CD4-positive, alpha-beta T cell (primary cell): ENCODE measurements at regions not wholly inside any gene's neighbourhood (a gene's known extent, or its start where the extent isn't known, plus 50 kb on each side); places are given as distances from the start of the nearest gene placed in this dataset.

Experiments used
- ATAC-seq: fragments of 200-7000 bp; cut with Tn5 transposase; one replicate; pipeline ENCODE4 v1.10.0; 2022; ENCODE audit warnings: mild to moderate bottlenecking; ENCODE audit not compliant: poor library complexity
- CTCF ChIA-PET: fragments of 350-600 bp; sonication (Branson Sonifier 250); formaldehyde crosslinking; loops from one replicate; lab custom pipeline; 2021; ENCODE audit warnings: antibody characterized with exemption, inconsistent platforms; lab: Charles Lee
- POLR2A ChIA-PET: fragments of 350-600 bp; sonication (Branson Sonifier 250); formaldehyde crosslinking; loops from one replicate; lab custom pipeline; 2021; ENCODE audit warnings: antibody characterized with exemption, inconsistent platforms; lab: Charles Lee
- DNase-seq, 14 experiments: peaks; one replicate each; pipeline ENCODE4 v3.0.0-alpha.2; 2013 to 2020; ENCODE audit warnings: mixed read lengths in 2 of 14
- H3K27ac ChIP-seq, 2 donors: one replicate each; pipeline versions ENCODE4 v1.5.1 to v1.7.0; 2013; ENCODE audit warnings: low read length in 2 of 2, low read depth in 1 of 2, mild to moderate bottlenecking in 1 of 2
- H3K27me3 ChIP-seq, 2 experiments: 1 replicate in 1 of 2; 2 replicates in 1 of 2; pipeline versions ENCODE4 v1.6.1 to v1.7.0; 2013; ENCODE audit warnings: low read length in 2 of 2, control low read depth in 1 of 2, mild to moderate bottlenecking in 1 of 2, moderate library complexity in 1 of 2; ENCODE audit not compliant: insufficient read depth in 2 of 2, control insufficient read depth in 1 of 2
- H3K36me3 ChIP-seq: one replicate; pipeline ENCODE4 v1.6.1; 2013; ENCODE audit warnings: low read length, control low read depth; ENCODE audit not compliant: insufficient read depth
- H3K4me1 ChIP-seq: one replicate; pipeline ENCODE4 v1.6.1; 2013; ENCODE audit warnings: low read length, control low read depth; ENCODE audit not compliant: insufficient read depth
- H3K4me3 ChIP-seq: one replicate; pipeline ENCODE4 v1.5.1; 2013; ENCODE audit warnings: mild to moderate bottlenecking, low read length, moderate library complexity
- H3K9me3 ChIP-seq, 2 experiments: 1 replicate in 1 of 2; 2 replicates in 1 of 2; pipeline versions ENCODE4 v1.6.1 to v1.7.0; 2013; ENCODE audit warnings: low read length in 2 of 2, mild to moderate bottlenecking in 2 of 2, control low read depth in 1 of 2, moderate library complexity in 1 of 2; ENCODE audit not compliant: control insufficient read depth in 1 of 2, insufficient read depth in 1 of 2
- H3K27ac Mint-ChIP-seq: one replicate; pipeline ENCODE4 v1.8.0; 2020; ENCODE audit warnings: mixed read lengths
- H3K27me3 Mint-ChIP-seq: one replicate; pipeline ENCODE4 v1.8.0; 2021; ENCODE audit warnings: mixed read lengths
- H3K36me3 Mint-ChIP-seq: one replicate; pipeline ENCODE4 v1.8.0; 2021; ENCODE audit warnings: low read depth, mixed read lengths
- H3K4me1 Mint-ChIP-seq: one replicate; pipeline ENCODE4 v1.8.0; 2021; ENCODE audit warnings: low read depth, mixed read lengths
- H3K4me3 Mint-ChIP-seq: one replicate; pipeline ENCODE4 v1.8.0; 2020; ENCODE audit warnings: mild to moderate bottlenecking, mixed read lengths
- H3K9me3 Mint-ChIP-seq: one replicate; pipeline ENCODE4 v1.8.0; 2020; ENCODE audit warnings: mixed read lengths
- CTCF ChIP-seq: fragments of 200-600 bp; IDR thresholded peaks from one replicate; pipeline ENCODE4 v1.8.0; 2022; ENCODE audit warnings: antibody characterized with exemption, mild to moderate bottlenecking
- intact Hi-C, 2 experiments: fragments of 100-400 bp; cut with DNase I in 1 of 2; cut with micrococcal nuclease in 1 of 2; formaldehyde crosslinking; loops; one replicate each; pipeline versions ENCODE4 v1.15.1 to v1.9.0; 2023 to 2025; cut with DNase I, micrococcal nuclease

DNA sequence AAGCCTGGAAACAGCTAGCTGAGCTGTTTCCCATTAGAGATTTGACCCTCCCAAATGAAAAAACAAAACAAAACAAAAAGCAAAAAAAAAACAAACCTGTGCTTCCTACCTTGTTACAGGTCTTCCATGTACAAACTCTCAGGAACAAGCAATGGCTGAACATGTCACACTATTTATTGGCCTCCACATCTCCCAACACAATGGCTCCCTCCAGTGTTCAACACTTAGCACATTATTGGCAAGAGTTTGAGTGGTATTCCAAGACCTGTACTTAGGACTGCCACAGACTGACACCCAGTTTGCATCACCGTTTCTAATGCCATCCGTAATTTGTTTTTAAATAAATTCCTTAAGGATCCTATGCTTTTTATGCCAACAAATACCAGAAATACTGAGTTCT lies 195.0 kb upstream of the OLFM3 start:
- no peak for TF ChIP-seq CTCF
- ATAC-seq (no peak), DNase-seq (no peak)
- no peak overlapping the region for H3K27ac Mint-ChIP-seq
- no peaks in the 10 kb centered on the region for H3K36me3 ChIP-seq
- H3K4me3 ChIP-seq, result no peak overlapping the region
- no peak overlapping the region for H3K4me3 Mint-ChIP-seq
- no peaks in the 10 kb centered on the region for H3K27me3 ChIP-seq
- H3K27ac ChIP-seq, result no peak overlapping the region
- H3K9me3 Mint-ChIP-seq, result peaks cover under 1% of the 10 kb centered on the region
- CTCF ChIA-PET, result no interaction called here
- H3K27me3 Mint-ChIP-seq, result no peaks in the 10 kb centered on the region
- H3K4me1 Mint-ChIP-seq, result no peaks in the 10 kb centered on the region
- no peaks in the 10 kb centered on the region for H3K9me3 ChIP-seq
- POLR2A ChIA-PET, result no interaction called here
- intact Hi-C loops, result no loop called here
- H3K36me3 Mint-ChIP-seq, result no peaks in the 10 kb centered on the region
- no peaks in the 10 kb centered on the region for H3K4me1 ChIP-seq

- no peak for ATAC-seq
- H3K27me3 ChIP-seq, result no peaks in the 10 kb centered on the region
- no peak overlapping the region for H3K27ac ChIP-seq
- H3K36me3 Mint-ChIP-seq, result no peaks in the 10 kb centered on the region
- no peak for TF ChIP-seq CTCF
- H3K27me3 Mint-ChIP-seq, result no peaks in the 10 kb centered on the region
- no peak overlapping the region for H3K4me3 ChIP-seq
- no peaks in the 10 kb centered on the region for H3K36me3 ChIP-seq
- POLR2A ChIA-PET, result no interaction called here
- DNase-seq, result no peak
- H3K4me3 Mint-ChIP-seq, result no peak overlapping the region
- CTCF ChIA-PET, result no interaction called here
- no peaks in the 10 kb centered on the region for H3K4me1 Mint-ChIP-seq
- intact Hi-C loops, result no loop called here
- H3K9me3 ChIP-seq, result no peaks in the 10 kb centered on the region
- no peaks in the 10 kb centered on the region for H3K4me1 ChIP-seq
- H3K27ac Mint-ChIP-seq, result no peak overlapping the region
- H3K9me3 Mint-ChIP-seq, result peaks cover 3% of the 10 kb centered on the region
These were observed 193.7 kb upstream of the OLFM3 start for GRCh38 chr1:102190429-102190828.

DNA sequence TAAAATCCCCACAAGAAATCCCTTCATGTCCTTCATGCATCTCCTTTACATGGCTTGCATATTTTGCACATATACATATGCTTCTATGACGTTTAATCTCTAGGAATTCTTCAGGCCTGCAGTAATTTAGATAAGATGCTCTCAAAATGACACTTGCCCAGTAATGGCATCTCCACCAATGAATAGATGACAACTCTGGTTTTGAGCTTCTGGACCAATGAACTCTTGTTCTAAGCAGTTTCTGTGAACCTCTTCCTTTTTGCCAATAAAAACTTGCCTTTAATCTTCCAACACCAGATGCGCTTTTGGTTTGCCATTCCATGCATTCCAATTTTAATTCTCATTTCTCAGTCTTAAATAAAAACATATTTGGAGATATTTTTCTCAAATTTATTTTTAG lies 189.8 kb upstream of the OLFM3 start:
- Histone ChIP-seq H3K4me3 (no peak overlapping the region), H3K9me3 (peaks cover 0 to 3% of the 10 kb centered on the region in 2 experiments), H3K36me3 (no peaks in the 10 kb centered on the region), H3K27ac (no peak overlapping the region), H3K4me1 (no peaks in the 10 kb centered on the region), H3K27me3 (no peaks in the 10 kb centered on the region)
- H3K27ac Mint-ChIP-seq, result no peak overlapping the region
- intact Hi-C loops, result no loop called here
- ChIA-PET POLR2A (no interaction called here), CTCF (no interaction called here)
- no peaks in the 10 kb centered on the region for H3K4me1 Mint-ChIP-seq
- DNase-seq (no peak), ATAC-seq (no peak)
- peaks cover 3% of the 10 kb centered on the region for H3K9me3 Mint-ChIP-seq
- H3K4me3 Mint-ChIP-seq, result no peak overlapping the region
- no peaks in the 10 kb centered on the region for H3K27me3 Mint-ChIP-seq
- no peak for TF ChIP-seq CTCF
- no peaks in the 10 kb centered on the region for H3K36me3 Mint-ChIP-seq
